GM19238 (cell line): ENCODE measurements at regions not wholly inside any gene's neighbourhood (a gene's known extent, or its start where the extent isn't known, plus 50 kb on each side); places are given as distances from the start of the nearest gene placed in this dataset.

Source experiments
- DNase-seq: peaks from one replicate; pipeline ENCODE4 v3.0.0; 2011; ENCODE audit warnings: low spot score; ENCODE audit not compliant: insufficient read length

DNA sequence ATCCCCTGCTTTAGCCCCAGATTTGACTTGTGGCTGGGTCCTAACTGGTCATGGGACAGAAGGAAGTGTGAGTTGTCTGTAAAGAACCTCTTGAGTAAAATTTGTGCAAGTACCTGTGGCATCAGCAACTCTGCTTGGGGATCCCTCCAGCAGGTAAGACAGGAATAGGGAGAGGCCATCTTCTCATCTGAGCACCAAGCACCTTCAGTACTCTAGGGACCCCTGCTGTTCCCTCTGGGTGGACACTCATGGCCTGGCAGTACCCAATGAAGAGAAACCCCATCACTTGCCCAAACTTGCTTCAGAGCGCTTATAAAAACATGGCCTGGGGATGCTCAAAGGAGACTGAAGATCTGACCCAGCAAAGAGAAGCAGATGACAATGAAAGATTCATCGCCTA, 297.8 kb downstream of the SP3 start:
- no peak for DNase-seq

DNA sequence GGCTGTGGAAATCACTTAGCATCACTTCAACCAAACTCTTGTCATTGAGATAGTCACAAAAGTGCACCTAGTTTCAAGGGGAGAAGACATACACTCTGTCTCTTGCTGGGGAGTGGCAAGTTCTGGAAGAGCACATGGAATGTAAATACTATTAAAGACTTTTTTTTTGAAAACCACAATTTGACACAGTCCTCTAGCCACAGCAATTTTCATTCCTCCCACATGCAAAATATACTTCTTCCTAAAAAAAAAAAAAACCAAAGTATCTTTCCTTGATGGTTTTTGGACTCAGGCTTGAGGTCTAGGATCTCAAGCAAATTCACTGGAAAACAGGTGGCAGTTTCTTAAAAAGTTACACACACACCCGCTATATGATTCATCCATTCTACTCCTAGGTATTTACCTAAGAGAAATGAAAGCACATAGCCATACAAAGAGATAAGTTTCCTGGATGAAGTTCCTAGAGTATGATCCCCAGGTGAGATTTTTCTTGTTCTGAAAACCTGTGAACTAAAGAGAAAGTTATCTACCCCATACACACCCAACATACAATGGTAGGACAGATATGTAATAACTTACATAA, 295.8 kb downstream of the SP3 start:
- DNase-seq, result no peak

- no peak for DNase-seq
Measured at GRCh38 chr2:173669888-173670287, 295.3 kb downstream of the SP3 start.

- DNase-seq, result no peak
Measured at GRCh38 chr2:173672573-173673340, 292.4 kb downstream of the SP3 start.

DNA sequence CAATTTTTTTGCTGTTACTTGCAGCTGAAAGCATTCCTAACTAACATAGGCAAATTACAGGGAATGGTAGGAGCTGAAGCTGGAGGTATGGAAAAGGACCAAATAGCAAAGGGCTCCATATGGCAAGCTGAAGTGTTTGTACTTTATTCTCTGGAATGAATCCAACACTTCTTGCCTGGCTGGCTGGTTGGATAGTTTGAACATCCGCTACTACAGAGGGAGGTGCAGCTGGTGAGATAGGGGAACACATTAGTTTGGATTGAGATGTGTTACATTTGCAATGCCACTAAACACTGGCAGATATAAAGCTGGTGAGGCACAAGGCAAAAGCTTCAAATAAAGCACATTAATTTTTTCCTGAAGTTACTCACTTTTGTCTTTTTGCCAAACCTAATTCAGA, 291.5 kb downstream of the SP3 start:
- DNase-seq, result no peak

DNA sequence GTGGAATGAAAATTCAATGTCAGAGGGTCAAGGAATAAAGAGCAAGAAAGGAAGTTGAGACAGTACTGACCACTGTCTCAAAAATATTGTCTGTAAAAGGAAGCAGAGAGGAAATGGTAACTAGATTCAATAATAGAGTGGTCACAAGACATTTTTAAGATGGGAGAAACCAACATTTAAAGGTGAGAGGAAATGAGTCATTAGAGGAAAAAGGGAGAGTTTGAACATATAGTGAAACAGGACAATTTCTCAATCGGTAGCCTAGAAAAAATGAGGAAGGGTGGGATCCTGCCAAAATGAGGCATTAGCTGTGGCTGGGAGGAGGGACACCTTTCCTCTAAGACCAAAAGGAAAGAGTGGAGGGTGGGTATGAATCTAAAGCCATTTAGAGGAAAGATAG, 288.5 kb downstream of the SP3 start:
- DNase-seq, result no peak

DNA sequence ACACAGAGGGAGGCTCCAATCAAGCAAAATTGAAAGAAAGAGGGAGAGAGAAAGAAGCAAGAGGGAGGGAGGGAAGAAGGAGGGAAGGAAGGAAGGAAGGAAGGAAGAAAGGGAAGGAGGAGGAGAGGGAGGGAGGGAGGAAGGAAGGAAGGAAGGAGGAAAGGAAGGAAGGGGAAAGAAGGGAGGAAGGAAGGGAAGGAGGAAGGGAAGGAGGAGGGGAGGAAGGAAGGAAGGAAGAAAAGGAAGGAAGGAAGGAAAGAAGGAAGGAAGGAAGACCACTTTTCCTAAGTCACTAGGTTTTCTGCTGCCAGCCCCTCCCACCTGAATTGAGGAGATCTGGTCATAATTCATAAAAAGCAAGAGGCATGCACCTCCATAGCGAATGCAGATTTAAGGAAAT, 287.0 kb downstream of the SP3 start:
- no peak for DNase-seq

GRCh38 chr2:173680574-173680973, 284.6 kb downstream of the SP3 start:
- DNase-seq, result no peak

DNA sequence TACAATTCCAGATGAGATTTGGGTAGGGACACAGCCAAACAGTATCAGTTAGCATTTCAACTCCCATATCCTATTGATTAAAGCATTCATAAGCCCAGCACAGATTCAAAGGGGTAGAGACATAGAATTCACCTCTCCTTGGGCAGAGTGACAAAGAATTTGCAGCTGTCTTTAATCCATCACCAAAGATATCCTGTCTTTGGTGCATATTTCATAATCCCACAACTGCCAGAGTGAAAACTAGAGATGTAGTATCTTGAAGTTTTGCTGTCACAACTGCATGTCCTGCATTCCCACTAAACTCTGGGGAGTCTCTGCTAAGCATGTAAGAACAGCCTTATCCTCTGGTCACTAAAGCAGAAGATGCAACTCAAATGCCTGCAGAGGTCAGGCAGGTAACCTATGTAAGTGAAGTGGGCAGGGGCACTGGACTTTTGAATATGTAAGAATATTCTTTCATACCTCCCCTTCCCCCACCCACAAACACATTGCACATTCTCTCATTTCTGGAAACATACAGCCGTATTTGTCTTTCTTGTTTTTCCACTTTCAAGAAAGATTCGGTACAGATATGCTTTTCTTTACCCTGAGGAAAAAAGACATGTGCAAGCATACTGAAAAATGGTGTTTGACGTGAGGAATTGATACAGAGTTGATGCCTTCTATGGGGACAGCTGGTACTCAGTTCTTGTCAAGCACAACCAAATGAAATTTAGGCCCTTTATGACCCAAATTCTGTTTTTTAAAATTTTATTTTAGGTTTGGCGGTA, 283.1 kb downstream of the SP3 start:
- DNase-seq, result no peak

- no peak for DNase-seq
Measured at GRCh38 chr2:173684896-173685459, 280.2 kb downstream of the SP3 start.

GRCh38 chr2:173690349-173690748, 274.8 kb downstream of the SP3 start:
- no peak for DNase-seq

GRCh38 chr2:173692068-173692467, 273.1 kb downstream of the SP3 start:
- DNase-seq, result no peak

GRCh38 chr2:173693044-173693589, 272.1 kb downstream of the SP3 start:
- no peak for DNase-seq

GRCh38 chr2:173696274-173696673, 268.9 kb downstream of the SP3 start:
- no peak for DNase-seq

DNA sequence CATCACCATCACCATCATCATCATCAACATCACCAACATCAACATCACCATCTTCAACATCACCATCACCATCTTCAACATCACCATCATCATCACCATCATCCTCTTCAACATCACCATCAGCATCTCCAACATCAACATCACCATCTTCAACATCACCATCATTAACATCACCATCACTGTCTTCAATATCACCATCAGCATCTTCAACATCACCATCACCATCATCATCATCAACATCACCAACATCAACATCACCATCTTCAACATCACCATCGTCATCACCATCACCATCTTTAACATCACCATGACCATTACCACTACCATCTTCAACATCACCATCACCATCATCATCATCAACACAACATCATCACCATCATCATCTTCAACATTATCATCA, 267.2 kb downstream of the SP3 start:
- DNase-seq, result no peak

- no peak for DNase-seq
Measured at GRCh38 chr2:173705656-173706055, 259.5 kb downstream of the SP3 start.

DNA sequence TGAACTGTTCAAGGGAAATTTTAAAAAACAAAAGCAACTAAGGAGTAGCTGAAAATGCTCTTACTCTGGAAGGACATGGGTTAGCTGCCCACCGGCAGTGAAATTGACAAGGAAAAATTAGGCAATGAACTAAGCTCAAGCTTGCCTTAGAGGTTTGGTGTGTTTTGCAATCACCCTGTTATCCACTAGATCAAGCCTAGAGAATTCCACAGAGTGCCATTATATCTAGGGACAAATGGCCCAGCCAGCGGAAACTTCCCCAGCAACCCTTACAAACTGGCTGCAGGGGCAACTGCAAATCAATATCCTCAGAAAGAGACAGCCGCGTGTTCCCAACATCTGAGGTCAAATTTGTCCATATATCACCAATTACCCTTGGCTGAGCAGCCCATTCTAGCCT, 258.2 kb downstream of the SP3 start:
- no peak for DNase-seq

DNA sequence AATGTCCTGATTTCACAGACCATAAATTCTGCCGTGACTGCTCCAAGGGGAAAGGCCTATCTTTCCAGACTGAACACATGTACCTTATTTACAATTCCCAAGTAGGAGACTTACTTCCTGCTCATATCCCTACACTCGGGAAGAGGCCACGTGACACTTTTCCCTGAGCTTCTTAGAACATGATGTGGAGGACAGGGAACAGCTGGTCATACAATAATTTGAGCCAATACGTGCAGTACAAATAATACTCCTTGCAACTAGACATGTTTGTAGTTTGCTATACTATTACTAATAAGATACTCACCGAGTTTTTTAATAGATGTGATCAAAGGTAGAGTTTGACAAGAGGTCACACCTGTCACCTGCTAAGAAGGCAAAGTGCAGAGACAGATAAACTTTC, 256.4 kb downstream of the SP3 start:
- DNase-seq, result no peak

- DNase-seq, result no peak
Measured at GRCh38 chr2:173711816-173712215, 253.4 kb downstream of the SP3 start.

DNA sequence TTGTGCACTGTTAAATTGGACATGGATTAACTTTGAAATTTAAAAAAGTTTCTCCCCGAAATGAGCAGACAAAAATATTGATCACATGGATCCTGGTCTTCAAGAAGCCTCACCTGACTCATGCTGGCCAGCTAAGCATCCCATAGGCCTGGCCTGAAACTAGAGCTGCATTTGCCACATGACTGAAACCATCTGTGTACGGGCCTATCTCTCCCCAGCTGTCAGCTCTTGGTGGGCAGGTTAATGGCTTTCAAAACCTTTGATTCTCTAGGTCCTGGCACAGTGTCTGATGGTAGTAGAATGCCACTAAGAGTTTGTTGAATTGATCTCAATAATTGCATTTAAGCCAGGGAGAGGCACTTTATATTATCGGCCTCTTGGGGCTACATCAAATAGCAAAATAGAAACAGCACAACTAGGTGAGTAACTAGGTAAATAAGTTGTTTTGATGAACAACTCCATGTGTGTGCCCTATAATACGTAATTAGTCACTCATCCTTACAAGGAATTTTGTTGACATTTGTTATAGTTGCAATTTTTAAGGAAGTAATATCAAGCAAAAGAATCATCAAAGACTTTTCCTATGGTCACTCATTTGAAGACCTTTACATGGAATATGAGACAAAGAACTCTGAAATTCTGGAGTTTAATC, 251.1 kb downstream of the SP3 start:
- DNase-seq, result no peak

GRCh38 chr2:173715441-173715840, 249.7 kb downstream of the SP3 start:
- DNase-seq, result no peak
